ENCODE measurements at regions not wholly inside any gene's neighbourhood (a gene's known extent, or its start where the extent isn't known, plus 50 kb on each side); places are given as distances from the start of the nearest gene placed in this dataset.
"Not testable (repeated sequence)": the region's sequence is repeated elsewhere in the genome, so short reads cannot be mapped to it uniquely, and the experiment has no call there.

- DNase-seq (ENCODE audit: extremely low read depth in 1 of 11, low read depth in 9 of 11, low spot score in 4 of 11), result no peak
Observed at GRCh38 chr7:15143936-15144335, 241.4 kb upstream of the DGKB start.

DNA sequence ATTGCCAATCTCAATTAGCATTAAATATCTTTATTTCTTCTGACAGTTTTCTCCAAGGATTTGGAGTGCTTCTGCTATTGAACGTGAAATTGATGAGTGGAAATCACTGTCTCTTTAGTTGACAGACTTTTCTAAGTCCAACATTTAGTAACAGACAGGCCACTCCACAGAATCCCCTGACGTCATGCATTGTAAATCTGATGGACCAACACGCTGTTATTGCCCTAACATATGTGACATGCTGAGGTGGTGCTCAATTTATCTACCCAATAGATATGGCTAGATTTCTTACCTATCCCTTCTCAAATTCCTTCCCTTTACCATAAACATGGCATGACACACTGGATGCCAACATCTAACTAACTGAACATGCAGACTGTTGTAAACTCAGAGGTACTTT lies 240.6 kb upstream of the DGKB start:
- no peak for DNase-seq (ENCODE audit: extremely low read depth in 1 of 11, low read depth in 9 of 11, low spot score in 4 of 11)

- no peak for DNase-seq (ENCODE audit: extremely low read depth in 1 of 11, low read depth in 9 of 11, low spot score in 4 of 11)
Observed at GRCh38 chr7:15140431-15140830, 237.9 kb upstream of the DGKB start.

- no peak for DNase-seq (ENCODE audit: extremely low read depth in 1 of 11, low read depth in 9 of 11, low spot score in 4 of 11)
Observed at GRCh38 chr7:15131661-15132060, 229.1 kb upstream of the DGKB start.

DNA sequence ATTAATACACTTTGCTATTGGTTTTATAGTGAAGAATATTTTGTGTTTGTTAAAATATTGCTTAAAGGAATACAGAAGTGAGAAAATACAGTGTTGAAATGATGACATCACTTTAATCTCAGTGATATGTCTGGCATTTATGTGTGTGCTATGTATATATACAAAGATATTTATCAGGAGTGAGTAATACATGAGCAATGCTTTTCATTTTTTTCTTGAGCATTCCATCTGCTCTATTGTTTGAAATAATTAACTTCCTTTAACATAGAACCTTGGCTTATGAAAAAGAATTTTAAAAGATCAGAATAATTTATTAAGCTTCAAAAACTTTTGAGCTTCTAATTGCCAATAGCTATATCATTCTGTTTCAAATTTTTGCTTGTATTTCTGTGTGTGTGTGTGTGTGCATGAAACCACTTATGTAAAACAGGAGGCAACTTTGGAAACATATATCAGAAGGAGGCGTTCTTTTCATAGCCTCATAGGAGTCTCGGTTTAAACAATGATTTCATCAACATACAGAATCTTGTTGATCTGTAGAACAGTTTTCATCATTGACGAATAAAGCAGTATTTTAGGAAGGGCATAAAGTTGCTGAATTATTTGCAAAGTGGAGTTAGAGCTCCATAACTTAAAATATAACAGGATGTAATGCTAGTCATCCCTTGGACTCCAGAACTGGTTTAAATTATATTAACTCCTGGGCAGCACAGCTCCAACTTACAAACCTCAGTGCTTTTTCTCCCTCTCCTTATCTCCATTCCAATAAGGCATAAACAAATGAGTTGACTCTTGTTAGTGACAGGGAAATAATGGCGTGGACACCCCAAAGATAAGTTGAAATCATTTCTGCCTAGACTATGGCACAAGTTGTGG lies 228.4 kb upstream of the DGKB start:
- DNase-seq (ENCODE audit: extremely low read depth in 1 of 11, low read depth in 9 of 11, low spot score in 4 of 11), result no peak

DNA sequence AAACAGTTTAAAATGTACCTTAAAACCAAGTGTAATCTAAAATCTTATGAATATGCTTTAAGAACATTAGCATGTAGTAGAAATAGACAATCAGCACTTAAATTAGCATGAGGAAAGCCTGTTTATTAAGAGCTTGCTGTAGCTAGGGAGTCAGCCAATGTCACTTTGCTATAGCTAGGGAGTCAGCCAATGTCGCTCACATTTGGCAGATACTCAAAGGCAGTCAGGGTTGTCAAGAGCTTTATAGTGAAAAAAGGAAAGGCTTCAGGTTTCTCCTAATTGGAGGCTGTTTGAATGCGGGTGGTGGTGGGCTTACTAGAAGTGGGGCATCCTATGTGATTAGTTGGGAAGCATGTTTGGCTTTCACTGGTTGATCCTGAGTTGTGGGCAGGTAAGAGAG lies 226.2 kb upstream of the DGKB start:
- no peak for DNase-seq (ENCODE audit: extremely low read depth in 1 of 11, low read depth in 9 of 11, low spot score in 4 of 11)

DNA sequence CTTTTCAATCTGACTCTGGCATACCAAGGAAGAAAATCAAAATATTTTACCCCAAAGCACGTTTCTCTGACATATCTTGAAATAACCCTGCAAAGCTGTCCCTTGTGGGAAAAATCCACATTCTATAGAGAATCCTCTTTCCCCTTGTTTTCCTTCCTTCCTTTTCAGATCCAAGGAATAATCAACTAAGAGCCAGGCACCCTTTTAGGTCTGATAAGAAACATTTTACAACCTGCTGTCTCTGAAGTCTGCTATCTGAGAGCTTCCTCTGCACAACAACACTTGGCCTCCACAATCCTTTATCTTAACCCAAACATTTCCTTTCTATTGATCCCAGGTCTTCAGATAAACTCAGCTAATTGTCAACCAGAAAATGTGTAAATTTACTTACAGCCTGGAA lies 224.1 kb upstream of the DGKB start:
- not testable (repeated sequence) for DNase-seq (ENCODE audit: extremely low read depth in 1 of 11, low read depth in 9 of 11, low spot score in 4 of 11)

- no peak for DNase-seq (ENCODE audit: extremely low read depth in 1 of 11, low read depth in 9 of 11, low spot score in 4 of 11)
Observed at GRCh38 chr7:15123901-15124300, 221.3 kb upstream of the DGKB start.

DNA sequence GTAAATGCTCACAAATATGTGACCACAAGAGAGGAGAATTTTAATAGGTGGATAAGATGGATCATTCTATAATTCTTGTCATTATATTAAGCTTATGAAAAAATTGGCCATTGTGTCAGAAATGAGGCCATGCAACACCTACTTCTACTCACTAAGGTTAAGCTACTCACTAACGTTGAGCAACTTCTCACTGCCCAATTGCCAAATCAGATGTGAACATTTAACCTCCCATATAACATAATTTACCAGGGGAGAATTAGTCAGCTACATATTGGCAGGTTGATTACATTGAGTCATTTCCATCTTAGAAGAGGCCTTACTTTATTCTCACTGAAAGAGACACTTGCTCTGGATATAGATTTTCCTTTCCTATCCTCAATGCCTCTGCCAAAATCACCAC lies 211.2 kb upstream of the DGKB start:
- no peak for DNase-seq (ENCODE audit: extremely low read depth in 1 of 11, low read depth in 9 of 11, low spot score in 4 of 11)

DNA sequence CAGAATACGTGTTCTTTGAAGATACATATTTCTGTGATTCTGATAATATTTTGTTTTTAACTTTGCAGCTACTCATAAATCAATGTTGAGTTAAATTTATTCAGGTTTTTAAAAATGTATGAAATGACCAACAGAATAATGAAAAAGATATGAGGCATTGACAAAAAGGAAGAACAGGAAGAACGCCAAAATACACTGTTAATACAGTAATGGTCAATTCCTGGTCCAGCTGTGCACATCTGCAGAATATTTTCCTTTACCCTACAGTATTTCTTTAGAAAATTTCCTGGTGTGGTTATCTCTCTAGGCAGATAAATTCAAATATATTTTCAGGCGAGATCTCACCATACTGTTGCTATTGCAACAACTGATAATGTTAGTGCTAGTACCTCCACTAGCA lies 203.2 kb upstream of the DGKB start:
- DNase-seq (ENCODE audit: extremely low read depth in 1 of 11, low read depth in 9 of 11, low spot score in 4 of 11), result peak in 1 of 11 donors; percentile 6

DNA sequence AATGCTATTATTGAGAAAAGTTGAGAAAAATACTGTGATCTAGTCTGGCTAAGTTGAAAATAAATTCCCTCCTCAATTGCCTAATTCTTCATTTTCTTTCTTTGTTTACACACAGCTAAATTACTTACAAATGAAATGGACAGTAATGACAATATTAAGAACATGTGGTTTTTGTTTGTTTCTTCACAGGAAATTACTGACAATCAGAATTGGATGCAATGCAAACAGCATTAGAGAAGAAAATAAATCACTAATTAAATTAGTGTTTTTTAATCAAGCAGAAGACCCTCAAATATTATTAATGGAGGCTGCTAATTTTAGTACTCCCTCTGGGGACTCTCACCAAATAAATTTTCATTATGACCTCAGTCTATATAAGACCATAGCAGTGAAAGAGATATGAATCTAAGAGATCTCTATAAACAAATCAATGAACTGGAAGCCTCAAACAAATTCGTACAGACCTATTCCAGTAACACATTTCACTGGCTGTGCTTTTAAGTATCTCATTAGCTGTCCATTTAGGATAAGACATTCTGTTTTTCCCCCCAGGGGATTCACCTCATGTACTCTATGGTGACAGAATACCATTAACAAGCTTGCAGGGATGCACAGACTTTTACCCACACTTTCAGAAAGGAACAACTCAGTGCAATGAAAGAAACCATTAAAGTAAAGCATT lies 202.0 kb upstream of the DGKB start:
- DNase-seq (ENCODE audit: extremely low read depth in 1 of 11, low read depth in 9 of 11, low spot score in 4 of 11), result peak in 5 of 11 donors; percentile 7 to 41 (median 17)

- DNase-seq (ENCODE audit: extremely low read depth in 1 of 11, low read depth in 9 of 11, low spot score in 4 of 11), result no peak
Observed at GRCh38 chr7:15099074-15099473, 196.5 kb upstream of the DGKB start.

DNA sequence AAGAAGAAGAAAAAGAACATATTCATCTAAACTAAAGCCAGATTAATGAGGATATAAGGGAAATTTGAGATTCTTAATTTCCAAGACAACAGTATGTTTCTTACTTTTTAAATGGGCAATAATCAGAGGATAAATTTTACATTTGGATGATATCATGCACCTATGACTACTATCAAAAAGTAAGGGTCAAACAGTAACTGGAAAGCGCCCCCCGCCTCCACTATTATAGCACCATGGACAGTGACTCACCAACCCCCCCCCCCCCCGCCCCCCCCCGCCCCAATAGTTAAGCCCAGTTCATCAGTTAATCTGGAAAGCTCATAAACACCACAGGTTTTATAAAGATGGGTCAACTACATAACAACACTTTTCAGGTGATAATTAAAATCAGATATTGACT lies 194.3 kb upstream of the DGKB start:
- DNase-seq (ENCODE audit: extremely low read depth in 1 of 11, low read depth in 9 of 11, low spot score in 4 of 11), result no peak

- no peak for DNase-seq (ENCODE audit: extremely low read depth in 1 of 11, low read depth in 9 of 11, low spot score in 4 of 11)
Observed at GRCh38 chr7:15094989-15095388, 192.4 kb upstream of the DGKB start.

DNA sequence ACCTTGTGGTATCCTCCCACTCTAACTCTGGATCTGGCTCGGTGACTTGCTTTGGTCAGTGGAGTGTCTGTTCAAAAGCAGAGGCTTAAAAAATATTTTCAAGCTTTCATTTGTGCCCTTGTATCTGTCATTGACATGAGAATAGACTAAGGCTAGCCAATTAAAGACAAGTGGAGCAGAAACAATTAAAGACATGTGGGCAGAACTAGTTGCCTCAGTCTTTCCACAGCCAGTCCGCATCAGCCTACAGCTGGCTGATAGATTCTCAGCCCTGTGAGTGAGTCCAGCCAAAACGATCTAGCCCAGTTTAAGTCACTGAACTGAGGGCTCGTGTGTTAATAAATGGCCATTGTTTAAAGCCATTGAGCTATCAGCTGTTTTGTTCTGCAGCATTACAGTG lies 185.2 kb upstream of the DGKB start:
- no peak for DNase-seq (ENCODE audit: extremely low read depth in 1 of 11, low read depth in 9 of 11, low spot score in 4 of 11)

DNA sequence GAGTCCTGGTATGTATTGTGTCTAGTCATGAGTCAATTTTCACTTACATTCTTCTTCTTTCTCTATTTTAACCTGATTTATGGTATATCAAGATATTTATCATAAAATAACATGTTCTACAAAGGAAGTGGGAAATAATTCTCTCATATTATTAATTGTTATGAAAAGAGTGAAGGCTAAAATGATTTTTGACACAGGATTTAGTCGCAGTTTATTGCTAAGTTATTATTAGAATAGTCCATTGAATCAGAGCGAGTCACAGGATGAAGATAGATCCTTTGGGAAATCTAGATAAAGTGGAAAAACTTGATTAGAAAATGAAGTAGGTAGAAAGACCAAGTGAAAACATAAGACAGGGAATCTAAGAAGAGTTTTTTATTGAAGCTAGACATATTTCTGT lies 184.3 kb upstream of the DGKB start:
- no peak for DNase-seq (ENCODE audit: extremely low read depth in 1 of 11, low read depth in 9 of 11, low spot score in 4 of 11)

DNA sequence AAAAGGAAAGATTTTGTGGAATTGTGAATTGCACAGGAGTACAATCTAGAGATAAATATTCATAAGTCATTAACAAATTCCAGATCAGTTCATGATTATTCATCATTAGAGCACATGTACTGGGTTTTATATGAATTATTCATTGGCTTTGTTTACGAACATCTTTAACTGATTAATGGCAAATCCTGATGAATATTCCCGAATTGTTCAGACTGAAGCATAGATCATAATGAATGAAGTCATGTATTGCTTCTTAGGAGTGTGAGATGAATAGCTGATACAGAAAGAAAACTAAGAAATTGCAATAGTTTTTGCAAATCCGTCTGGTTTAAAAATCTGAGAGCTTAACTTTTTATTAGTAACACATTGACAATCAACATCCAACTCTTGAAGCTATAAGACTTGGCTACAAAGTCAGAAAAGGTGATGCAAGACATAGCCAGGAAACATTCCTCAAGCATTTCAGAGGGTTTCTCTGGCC lies 183.6 kb upstream of the DGKB start:
- DNase-seq (ENCODE audit: extremely low read depth in 1 of 11, low read depth in 9 of 11, low spot score in 4 of 11), result no peak

DNA sequence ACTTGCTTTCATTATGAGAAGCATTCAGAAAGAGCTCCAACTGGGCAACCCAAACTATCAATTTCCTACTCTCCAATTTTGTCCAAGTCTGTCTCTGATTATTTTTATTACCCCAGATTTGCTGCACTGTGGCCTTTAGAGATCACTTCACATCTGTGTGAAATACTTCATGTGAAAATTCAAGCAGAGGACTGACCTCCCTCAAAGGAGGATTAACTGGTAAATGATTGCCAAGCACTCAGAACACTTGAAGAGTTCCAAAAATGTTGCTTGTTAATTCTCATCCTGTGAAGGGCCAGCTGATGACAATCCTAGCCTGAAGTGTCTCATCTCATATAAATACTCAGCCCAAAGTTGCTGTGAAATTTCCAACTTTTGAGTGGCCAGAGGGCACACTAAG lies 182.8 kb upstream of the DGKB start:
- DNase-seq (ENCODE audit: extremely low read depth in 1 of 11, low read depth in 9 of 11, low spot score in 4 of 11), result no peak

- no peak for DNase-seq (ENCODE audit: extremely low read depth in 1 of 11, low read depth in 9 of 11, low spot score in 4 of 11)
Observed at GRCh38 chr7:15084368-15084767, 181.8 kb upstream of the DGKB start.

DNA sequence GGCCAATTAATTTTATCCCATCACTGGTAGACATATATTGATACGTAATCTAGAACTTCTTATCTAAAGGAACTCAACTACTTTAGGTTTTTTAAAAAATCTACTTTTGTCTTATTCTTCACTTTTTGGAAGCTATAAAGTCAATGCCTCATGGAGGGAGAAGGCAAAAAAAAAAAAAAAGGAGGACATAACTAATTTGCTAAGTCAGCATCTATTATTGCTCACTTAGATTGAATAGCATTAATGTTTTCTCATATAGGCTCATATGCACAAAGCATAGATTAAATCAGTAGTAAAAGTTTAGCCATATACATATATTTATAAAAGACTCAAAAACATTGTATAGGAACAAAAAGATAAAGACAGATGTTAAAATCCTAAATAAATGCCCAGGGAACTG lies 179.3 kb upstream of the DGKB start:
- DNase-seq (ENCODE audit: extremely low read depth in 1 of 11, low read depth in 9 of 11, low spot score in 4 of 11), result no peak

DNA sequence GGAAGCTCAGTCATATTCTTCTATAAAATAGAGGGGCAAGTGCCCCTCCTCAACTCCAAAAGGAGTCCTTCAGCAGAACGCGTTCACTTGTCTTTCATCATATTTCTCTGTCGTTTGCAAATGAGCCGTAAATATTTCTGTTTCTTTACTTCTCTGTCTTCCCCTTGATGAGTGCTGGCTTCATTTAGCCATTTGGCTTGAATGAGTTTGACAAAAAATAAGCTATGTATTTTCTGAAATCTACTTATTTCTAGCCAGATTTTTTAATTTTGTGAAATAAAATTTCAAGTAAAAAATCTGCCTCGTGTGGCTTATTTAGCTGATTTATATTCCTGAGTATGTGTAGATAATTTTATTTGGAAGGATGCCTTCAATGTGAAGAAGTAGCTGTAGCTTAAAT lies 170.8 kb upstream of the DGKB start:
- no peak for DNase-seq (ENCODE audit: extremely low read depth in 1 of 11, low read depth in 9 of 11, low spot score in 4 of 11)
